Left lobe of liver (tissue), 2 donors: ENCODE measurements at regions not wholly inside any gene's neighbourhood (a gene's known extent, or its start where the extent isn't known, plus 50 kb on each side); places are given as distances from the start of the nearest gene placed in this dataset.
"Not testable (repeated sequence)": the region's sequence is repeated elsewhere in the genome, so short reads cannot be mapped to it uniquely, and the experiment has no call there.

ENCODE experiments used
- ATAC-seq: fragments of 200-7000 bp; cut with Tn5 transposase; one replicate; pipeline ENCODE4 v1.9.1; 2020; ENCODE audit warnings: mild to moderate bottlenecking, moderate library complexity
- DNase-seq: peaks from one replicate; pipeline ENCODE4 v3.0.0-alpha.2; 2020; ENCODE audit warnings: low spot score
- donor health status: DM: no; HTN: no; CAD: no; lungs with moderate emphysema.
- donor health status: DM: no; HTN: yes; CAD: no.

DNA sequence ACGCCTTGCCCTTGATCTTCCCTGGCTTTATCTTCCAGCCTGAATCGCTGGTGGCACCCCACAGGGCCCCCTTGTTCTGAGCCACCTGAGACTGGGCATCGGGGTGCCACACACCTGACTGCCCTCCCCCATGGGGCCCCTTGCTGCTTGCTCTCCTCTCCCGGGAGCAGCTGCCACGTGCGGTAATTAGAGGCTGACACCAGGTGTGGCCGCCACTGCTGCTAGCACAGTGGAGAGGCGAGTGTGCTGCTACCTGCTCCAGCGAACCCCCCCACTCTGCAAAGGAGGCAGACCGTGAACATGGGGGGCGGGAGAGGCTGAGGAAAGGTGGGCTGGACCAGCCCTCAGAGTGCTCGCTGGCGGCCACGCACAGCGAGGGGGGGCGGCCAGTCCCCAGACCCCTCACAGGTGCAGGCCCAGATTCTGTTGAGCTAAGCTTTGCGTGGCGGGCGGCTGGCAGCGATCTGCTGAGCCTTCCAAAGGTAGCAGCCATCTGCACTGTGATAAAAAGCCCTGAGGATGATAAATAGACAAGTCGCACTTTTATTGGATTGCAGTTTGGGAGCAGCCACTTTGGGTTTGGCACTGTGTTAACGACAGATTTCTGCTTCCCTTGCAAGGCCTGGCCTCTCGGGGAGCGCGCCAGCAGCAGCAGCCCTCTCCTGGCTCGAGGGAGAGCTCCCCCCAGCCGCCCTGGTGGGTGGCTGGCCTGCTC is 167.9 kb upstream of the GSE1 start:
- ATAC-seq = no peak
- no peak for DNase-seq

DNA sequence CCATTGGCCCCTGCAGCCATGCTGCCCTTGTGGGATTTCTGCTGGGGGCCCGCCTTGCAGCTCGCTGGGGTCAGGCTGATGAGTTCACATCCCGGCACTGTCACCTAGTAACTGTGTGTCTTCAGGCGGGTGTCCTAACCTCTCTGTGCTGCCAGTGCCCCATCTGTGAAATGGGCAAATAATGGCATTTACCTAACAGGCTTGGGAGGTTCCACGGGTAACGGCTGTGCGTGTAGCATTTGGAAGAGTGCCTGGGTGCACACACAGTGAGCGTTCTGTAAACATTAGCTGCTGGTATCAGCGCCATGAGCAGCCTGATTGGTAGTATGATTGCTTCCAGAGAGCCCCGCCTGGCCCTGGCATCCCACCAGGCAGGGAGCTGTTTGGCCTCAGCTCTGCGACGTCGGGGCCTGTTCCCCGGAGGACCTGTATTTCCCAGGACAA is 167.3 kb upstream of the GSE1 start:
- no peak for ATAC-seq

DNA sequence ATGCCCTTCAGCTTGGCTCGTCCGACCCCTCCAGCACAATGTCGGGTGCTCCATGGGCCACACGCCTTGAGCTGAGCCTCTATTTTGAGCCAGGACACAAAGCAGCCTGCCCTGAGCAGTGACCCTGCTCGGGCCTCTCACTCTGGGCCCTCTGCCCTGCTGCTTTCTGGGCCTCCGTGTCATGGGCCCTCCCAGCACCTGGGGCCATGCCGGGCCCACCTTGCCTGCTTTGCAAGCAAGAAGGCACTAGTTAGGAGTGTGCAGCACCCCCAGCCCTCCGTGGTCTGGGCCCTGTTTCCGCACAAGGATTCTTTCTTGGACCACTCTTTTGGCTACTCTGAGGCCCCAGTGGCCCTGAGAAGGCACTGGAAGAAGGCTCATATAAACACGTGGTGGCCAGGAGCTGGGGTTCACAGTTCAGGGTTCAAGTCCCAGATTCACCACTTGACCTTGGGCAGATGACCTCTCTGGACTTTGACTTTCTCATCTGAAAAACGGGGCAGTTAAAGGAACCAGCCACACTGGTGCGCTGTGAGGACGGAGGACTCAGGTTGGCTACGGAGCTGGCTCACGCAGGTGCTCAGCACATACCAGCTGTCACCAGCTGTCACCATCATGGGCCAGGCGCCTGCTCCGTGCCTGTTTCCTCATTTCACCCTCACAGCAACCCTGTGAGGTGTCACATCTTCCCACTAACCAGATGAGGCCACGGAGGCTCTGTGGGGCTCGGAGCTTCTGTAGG is 166.0 kb upstream of the GSE1 start:
- DNase-seq (no peak), ATAC-seq (peak; percentile 13)

More for the DNA sequence above, 167.3 kb upstream of the GSE1 start:
- DNase-seq = no peak

DNA sequence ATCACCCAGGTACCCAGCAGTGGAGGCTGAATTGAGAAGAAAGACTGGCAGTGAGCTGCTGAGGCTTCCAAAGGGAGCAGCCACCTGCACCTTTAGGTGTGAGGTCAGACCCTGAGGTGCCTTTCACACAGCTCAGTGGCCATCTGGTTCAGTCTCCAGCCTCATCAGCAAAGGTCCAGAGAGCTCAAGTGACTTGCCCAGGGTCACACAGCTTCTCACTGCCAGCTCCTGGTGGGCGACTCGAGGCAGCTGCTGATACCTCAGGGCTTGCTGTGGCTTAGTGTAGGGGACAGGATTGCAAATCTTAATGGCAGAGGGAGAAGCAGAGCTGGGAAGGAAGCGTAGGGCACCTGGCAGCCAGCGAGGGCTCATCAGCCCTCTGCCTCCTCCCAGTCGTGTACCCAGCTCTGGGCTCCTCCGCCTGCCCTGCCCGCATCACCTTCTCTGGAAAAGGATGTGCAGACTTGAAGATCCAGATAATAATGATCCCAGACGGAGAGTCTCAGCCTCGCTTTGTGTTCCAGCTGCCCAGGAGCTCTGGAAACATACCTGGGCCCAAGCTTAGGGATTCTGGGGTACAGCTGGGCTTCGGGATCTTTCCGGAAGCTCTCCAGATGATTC is 165.3 kb upstream of the GSE1 start:
- no peak for DNase-seq
- ATAC-seq = no peak

DNA sequence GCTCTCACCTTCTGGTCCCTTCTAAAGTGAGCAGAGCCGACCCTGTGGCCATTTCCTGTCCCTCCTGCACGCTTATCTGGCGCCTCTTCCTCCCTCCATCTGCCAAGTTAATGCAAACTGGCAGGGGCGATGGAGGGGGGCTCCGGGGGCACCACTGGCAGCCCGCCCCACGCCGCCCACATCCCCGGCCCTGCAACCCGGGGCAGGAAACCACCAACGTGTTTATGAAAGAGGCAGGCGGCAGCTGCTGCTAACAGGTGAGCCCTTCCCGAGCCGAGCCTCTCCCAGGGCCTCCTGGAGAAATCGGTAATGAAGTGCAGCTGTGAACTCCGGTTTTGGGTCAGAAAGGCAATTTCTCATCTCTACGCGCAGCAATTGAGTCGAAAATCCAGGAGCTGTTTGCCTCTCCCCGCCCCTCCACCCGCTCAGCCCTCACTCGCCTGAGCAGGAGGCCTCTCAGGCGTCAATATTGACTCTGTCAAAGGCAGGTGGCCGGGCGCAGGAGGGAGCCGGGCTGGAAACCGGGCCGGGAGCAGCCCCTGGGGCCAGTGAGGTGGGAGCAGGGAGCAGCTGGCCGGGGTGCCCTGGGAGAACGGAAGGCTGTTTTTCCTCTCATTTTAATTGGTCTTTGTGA is 164.4 kb upstream of the GSE1 start:
- DNase-seq (peak; percentile 83), ATAC-seq (peak; percentile 88)

DNA sequence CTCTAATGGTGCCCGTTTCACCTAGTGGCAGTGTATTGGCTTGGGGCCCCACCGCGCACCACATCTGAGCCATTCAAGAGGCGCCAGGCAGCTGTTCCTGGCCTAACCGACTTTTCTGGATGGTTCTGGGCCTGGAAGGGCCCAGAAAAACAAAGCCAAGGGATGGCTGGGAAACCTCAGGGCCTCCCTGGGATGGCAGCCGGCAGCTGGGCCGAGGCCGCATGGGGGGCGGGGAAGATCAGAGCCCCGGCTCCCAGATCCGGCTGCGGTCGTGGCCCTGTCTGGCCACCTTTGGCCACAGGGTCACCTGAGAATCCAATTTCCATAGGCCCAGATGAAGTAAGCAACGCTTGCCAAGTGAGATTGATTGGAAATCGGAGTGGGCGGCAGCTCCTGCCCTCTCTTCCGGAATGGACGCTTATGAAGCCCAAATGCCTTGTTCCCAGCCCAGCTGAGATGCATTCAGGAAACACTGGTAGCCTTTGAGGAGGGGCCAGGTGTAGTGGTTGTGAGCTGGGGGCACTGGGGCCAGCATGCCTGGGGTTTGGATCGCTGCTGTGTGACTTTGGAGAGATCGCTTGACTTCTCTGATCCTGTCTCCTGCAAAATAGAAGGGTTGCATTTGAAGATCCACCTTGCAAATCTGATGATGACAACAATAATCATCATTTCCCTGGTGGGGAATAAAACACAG is 163.8 kb upstream of the GSE1 start:
- DNase-seq (peak; percentile 85), ATAC-seq (peak; percentile 83)

DNA sequence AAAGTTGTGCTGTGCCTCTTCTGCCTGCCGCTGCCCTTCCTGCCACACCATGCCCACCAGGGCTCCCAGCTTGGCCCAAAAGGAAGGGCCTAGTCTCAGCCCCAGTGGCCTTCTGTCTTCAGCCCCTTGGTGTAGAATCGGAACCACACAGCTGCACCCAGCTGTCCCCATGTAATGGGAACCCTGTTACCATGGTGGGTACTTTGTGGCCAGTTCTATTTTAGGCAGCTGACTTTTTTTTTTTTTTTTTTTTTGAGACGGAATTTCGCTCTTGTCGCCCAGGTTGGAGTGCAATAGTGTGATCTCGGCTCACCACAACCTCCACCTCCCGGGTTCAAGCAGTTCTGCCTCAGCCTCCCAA is 163.3 kb upstream of the GSE1 start:
- ATAC-seq (no peak), DNase-seq (no peak)

DNA sequence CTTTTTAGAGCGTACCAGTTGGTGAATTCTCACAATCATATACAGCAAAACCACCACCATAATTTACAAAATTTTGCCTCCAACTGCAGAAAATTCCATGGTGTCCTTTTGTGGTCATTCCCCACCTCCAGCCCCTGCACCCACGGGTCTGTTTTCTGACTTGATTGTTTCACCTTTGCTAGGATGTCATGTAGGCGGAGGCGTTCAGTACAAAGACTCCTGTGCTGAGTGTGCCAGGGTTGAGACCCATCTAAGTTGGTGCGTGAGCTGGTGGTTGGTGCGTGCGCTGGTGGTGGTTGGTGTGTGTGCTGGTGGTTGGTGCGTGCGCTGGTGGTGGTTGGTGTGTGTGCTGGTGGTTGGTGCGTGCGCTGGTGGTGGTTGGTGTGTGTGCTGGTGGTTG is 162.0 kb upstream of the GSE1 start:
- not testable (repeated sequence) for DNase-seq, ATAC-seq

DNA sequence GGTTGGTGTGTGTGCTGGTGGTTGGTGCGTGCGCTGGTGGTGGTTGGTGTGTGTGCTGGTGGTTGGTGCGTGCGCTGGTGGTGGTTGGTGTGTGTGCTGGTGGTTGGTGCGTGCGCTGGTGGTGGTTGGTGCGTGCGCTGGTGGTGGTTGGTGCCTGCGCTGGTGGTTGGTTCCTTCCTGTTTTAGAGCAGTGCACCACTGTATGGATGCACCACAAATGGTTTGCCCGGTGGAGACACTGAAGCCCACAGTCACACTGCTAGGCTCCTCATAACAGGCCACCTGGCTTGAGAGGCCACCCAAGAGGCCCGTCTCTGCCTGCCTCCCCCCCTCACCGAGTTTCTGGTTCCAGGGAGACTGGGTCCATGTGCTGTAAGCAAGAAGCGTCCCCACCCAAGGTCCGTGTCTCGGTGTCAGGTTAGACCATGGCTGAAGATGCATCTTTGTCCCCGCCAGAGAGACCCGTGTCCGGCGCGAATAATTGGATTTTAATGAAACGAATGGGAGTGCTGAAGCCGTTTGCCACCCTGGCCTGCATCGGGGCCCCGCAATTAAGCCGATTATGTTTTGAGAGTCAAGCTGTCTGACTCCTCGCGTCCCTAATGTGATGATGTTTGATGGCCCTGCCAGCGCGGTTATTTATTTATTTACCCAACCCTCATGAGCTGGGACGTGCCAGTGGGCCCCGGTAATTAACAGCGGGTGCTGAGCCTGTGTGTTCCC is 161.3 kb upstream of the GSE1 start:
- no peak for DNase-seq
- no peak for ATAC-seq

DNA sequence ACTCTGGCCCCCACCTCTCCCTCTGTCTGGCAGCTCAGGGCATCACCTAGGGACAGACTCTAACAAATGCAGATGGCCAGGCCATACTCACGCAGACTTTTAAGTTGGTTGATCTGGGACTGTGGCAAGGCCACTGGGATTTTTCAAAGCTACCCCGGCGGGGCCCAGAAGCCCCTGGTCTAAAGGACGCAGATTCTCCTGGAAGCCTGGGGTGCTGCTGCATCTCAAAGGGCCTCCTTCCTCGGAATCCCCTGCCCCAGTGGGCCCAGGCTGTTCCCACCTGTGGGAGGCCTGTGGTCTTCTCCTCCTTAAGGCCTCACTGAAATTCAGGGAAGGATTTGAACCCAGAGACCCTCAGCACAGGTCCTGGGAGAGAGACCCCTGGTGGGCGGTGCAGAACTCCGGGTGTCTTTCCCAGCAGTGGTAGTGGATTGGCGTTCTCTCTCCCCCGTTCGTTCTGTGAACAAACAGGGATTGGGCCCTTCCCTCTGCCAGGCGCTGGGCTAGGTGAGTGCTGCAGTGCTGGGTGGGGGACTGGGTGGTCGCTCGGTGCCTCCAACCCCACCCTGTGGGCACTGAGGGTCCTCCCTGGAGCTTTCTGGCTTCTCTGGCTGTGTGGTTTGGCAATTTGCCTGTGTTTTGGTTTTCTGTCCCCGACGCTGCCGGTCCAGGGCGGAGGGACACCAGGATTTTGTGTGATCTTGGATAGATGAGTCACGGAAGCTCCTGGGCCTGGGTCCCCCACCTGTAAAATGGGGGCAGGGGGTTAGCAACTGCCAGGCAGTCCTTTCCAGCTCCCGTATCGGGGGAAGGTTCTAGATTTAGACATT is 160.5 kb upstream of the GSE1 start:
- ATAC-seq (no peak), DNase-seq (no peak)

DNA sequence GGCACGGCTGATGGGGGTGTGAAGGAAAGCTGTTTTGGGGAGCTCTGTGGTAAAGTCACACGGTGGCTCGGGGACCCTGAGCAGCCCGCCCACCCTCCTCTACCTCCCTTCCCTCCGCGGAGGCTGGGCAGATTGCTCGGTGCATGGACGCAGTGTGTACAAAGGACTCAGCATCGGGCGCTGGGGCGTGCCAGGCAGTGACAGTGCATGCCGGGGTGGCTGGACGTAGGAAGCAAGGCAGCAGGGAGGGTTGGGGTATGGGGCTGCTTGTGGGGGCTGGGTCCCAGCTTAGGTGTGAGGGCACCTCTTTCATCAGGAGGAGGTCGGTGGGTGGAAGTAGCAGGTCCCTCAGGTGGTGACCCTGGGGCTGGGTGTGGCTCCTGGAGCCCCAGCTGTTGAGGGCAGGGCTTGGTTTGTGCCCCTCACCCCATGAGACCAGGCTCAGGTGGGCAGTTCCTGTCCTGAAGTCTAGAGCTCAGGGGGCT is 159.9 kb upstream of the GSE1 start:
- ATAC-seq (no peak), DNase-seq (no peak)

DNA sequence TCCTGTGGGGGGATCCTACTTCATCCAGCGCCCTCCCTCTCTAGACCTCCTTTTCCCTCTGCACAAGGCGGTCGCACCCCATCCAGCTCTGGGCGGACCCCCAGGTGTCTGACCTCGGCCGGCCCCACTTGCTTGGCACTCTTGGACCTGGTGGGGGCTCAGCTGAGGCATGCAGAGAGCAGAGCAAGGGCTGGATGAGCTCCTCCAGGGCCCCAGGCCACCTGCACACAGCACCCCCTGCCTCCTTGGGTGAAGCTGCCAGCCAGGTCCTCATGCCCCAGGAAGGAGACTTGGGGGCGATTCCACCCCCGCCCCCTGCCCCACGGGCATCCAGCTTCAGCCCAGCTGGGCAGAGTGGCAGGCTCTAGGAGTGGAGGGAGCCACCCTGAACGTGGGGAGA is 159.4 kb upstream of the GSE1 start:
- no peak for ATAC-seq

DNA sequence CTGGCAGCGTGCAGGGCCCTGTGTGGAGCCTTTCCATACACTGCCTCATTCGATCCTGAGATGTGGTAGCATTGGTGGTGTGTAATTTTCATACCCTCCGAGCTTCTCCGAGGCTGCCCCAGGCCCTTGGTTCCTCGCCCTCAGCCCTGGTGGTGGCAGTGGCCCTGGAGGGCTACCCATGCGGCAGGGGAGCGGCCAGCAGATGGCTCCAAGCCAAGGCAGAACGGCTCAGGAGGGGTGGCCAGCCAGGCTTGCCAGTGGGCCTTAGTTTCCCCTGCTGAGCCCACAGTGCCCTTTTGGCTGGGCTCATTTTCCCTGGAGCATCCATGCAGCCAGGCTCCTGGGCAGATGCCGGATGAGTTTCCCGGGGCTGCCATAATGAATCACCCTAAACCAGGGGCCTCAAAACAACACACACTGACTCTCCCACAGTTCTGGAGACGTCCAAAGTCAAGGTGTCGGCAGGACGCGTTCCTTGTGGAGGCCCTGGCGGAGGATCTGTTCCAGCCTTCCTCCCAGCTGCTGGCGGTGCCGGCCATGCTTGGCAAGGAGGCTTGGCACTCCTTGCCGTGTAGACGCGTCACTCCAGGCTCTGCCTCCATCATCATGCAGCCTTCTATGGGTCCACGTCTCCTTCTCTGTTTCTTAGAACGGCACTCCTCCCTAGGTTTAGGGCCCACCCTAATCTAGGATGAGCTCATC is 158.8 kb upstream of the GSE1 start:
- DNase-seq = no peak

More for the DNA sequence above, 159.4 kb upstream of the GSE1 start:
- no peak for DNase-seq

DNA sequence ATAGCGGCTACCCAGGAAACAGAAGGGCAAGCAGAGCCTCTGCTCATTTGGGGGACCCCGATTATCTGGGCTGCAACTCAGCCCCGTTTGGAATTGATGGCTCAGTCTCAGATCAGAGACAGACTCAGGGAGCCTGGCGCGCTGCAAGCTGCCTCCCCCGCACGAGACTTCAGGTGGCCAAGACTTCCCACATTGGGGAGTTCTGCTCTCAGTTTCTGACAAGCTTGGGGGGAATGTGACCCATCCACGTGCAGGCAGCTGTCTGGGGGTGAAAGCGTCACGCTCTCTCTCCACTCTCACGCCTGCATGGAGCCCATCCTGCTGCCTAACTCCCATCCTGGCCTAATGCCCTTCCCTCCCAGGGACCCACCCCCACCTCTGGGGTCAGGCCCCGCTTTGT is 157.6 kb upstream of the GSE1 start:
- DNase-seq (no peak), ATAC-seq (no peak)

More for the DNA sequence above, 158.8 kb upstream of the GSE1 start:
- no peak for ATAC-seq

DNA sequence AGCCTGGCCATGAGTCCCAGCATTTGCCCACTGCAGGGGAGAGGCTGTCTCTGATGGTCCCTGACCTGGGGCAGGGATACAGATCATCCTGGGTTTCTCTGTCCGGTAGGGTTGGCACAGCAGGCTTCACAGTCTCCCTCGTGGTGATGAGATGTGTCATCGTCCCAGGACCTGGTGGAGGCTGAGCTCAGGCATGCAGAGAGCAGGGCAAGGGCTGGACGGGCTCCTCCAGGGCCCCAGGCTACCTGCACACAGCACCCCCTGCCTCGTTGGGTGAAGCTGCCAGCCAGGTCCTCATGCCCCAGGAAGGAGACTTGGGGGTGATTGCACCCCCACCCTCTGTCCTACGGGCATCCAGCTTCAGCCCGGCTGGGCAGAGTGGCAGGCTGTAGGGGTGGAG is 155.8 kb upstream of the GSE1 start:
- DNase-seq = no peak
- ATAC-seq = no peak

DNA sequence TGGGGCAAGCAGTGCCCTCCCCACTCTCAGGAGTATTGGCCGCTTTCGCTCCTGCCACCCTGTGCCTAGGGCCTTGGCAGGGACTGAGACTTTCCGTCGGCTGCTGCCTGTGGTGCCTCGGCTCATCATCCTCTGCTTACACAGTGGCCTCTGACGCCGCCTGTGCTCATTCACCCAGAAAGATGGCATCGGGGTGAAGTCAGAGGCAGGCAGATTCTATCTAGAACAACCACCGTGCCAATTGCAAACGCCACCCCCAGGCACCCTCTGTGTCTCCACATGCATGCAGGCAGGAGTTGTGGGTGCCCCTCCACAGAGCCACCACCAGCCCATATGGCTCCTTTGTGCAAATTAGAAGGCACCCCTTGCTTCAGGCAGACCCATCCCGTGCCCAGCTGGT is 154.2 kb upstream of the GSE1 start:
- DNase-seq = no peak
- ATAC-seq = no peak

DNA sequence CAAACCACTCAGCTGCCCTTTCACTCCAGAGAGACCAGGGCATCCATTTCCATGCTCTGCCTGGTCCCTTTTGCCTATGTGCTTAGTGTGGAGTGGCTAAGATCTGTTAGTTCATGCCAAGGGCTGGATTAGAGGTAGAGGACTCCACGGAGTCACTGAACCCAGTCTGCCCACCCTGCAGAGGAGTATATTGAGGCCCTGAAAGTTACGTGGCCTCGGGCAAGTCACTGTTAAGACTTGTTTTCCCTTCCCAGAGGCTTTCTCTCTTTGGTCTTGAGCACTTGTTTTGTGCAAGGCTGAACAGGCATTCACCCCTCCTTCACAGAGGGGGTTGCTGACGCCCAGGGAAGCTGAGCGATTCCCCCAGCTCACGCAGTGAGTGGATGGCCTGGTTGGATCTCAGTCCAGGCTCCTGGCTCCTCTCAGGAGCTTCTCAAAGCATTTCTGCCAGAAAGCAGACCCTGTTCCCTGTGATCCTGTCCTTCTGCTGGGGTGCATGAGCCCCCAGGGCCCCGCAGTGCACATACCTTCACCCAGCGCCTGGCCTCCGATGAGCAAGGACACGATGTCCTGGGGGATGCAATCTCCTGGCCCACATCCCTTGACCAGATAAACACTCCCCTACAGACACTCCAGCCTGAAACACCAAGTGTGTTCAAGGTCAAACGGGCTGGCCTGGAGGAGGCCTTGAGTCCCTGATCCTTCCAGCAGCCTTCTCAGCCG is 153.4 kb upstream of the GSE1 start:
- ATAC-seq (peak; percentile 10), DNase-seq (no peak)
